HG02588 (cell line): ENCODE measurements at regions not wholly inside any gene's neighbourhood (a gene's known extent, or its start where the extent isn't known, plus 50 kb on each side); places are given as distances from the start of the nearest gene placed in this dataset.

ENCODE experiments used
- ATAC-seq: cut with Tn5 transposase; IDR thresholded peaks from one replicate; pipeline ENCODE4 v1.9.1; 2021; ENCODE audit warnings: mild to moderate bottlenecking, moderate library complexity; ENCODE audit not compliant: unreplicated experiment

DNA sequence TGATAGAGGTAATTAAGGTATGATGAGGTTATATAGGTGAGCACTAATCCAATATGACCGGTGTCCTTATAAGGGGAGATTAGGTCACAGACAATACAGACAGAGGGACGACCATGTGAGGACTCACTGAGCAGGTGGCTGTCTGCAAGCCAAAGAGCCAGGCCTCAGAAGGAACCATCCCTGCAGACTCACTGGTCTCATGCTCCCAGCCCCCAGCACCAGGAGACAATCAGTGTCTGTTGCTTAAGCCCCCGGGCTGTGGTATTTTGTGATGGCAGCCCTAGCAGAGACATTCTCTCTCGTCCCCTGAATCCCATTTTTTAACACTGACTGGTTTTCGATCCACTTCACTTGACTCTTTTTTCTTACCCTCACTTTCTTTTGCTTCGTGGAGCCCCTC lies 51.9 kb upstream of the PABPC3 start:
- ATAC-seq, result no peak
